Mucosa of descending colon (tissue), 3 donors: ENCODE measurements at regions not wholly inside any gene's neighbourhood (a gene's known extent, or its start where the extent isn't known, plus 50 kb on each side); places are given as distances from the start of the nearest gene placed in this dataset.

Source experiments
- ATAC-seq: fragments of 200-7000 bp; cut with Tn5 transposase; one replicate; pipeline ENCODE4 v1.9.1; 2020; ENCODE audit warnings: mild to moderate bottlenecking, moderate library complexity
- DNase-seq, 3 donors: peaks; one replicate each; pipeline ENCODE4 v3.0.0-alpha.2; 2020
- H3K36me3 ChIP-seq: fragments of 200-600 bp; one replicate; pipeline ENCODE4 v1.8.0; 2021; ENCODE audit warnings: low read depth, mild to moderate bottlenecking
- H3K4me1 ChIP-seq: fragments of 200-600 bp; one replicate; pipeline ENCODE4 v1.8.0; 2021; ENCODE audit warnings: low read depth, mild to moderate bottlenecking
- H3K4me3 ChIP-seq: fragments of 200-600 bp; one replicate; pipeline ENCODE4 v1.8.0; 2021; ENCODE audit warnings: mild to moderate bottlenecking
- H3K9me3 ChIP-seq: fragments of 200-600 bp; one replicate; pipeline ENCODE4 v1.8.0; 2021; ENCODE audit warnings: mild to moderate bottlenecking
- intact Hi-C, 2 donors: fragments of 100-400 bp; cut with DNase I in 1 of 2; cut with micrococcal nuclease in 1 of 2; formaldehyde crosslinking; loops; one replicate each; pipeline versions ENCODE4 v1.11.0 to v1.11.1; 2022; cut with DNase I, micrococcal nuclease
- TF ChIP-seq, protein P1 (sequence below): fragments of 200-600 bp; IDR thresholded peaks from one replicate; pipeline ENCODE4 v1.8.0; 2022; ENCODE audit warnings: antibody characterized with exemption, mild to moderate bottlenecking
- donor health status: DM: no; HTN: no; CAD: no; lungs with moderate emphysema.
- donor health status: DM: no; HTN: no; CAD: no.
- donor health status: DM: no; HTN: yes; CAD: no.

DNA sequence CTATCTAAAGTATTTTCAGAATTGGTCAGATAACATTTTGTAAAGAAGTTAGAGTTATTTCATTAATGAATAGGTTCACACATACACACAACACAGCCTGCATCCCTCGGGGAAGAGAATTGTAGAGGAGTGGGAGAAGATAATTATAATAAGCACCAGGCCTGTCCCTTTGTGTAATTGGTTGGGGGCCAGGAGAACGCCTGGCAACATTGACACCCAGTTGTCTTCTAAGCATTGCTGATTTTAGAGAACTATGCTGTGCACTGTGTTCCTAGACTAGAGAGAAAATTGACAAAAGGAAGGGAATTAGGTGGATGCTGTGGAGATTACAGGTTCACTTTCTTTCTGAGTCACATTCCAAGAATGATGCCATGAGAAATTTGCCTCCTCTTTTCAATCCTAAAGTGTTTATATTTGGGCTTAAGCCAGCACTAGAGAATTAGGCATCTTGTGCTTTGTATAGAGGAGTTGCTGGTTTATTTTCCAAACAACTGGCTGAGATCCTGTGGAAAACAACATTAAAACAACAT, 247.6 kb downstream of the COX7C start:
- Histone ChIP-seq H3K36me3 (no peaks in the 10 kb centered on the region), H3K4me3 (no peak overlapping the region), H3K9me3 (no peaks in the 10 kb centered on the region), H3K4me1 (no peaks in the 10 kb centered on the region)
- no peak for DNase-seq
- ATAC-seq, result no peak
- TF ChIP-seq, protein P1, sequence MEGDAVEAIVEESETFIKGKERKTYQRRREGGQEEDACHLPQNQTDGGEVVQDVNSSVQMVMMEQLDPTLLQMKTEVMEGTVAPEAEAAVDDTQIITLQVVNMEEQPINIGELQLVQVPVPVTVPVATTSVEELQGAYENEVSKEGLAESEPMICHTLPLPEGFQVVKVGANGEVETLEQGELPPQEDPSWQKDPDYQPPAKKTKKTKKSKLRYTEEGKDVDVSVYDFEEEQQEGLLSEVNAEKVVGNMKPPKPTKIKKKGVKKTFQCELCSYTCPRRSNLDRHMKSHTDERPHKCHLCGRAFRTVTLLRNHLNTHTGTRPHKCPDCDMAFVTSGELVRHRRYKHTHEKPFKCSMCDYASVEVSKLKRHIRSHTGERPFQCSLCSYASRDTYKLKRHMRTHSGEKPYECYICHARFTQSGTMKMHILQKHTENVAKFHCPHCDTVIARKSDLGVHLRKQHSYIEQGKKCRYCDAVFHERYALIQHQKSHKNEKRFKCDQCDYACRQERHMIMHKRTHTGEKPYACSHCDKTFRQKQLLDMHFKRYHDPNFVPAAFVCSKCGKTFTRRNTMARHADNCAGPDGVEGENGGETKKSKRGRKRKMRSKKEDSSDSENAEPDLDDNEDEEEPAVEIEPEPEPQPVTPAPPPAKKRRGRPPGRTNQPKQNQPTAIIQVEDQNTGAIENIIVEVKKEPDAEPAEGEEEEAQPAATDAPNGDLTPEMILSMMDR, result no peak
- intact Hi-C loops, result no loop called here

GRCh38 chr5:86866036-86866435, 248.3 kb downstream of the COX7C start:
- intact Hi-C loops, result no loop called here
- DNase-seq (no peak), ATAC-seq (no peak)
- Histone ChIP-seq H3K4me3 (no peak overlapping the region), H3K9me3 (no peaks in the 10 kb centered on the region), H3K4me1 (no peaks in the 10 kb centered on the region), H3K36me3 (no peaks in the 10 kb centered on the region)
- TF ChIP-seq, protein P1, result no peak

- intact Hi-C loops, result no loop called here
- Histone ChIP-seq H3K4me3 (no peak overlapping the region), H3K36me3 (no peaks in the 10 kb centered on the region), H3K4me1 (no peaks in the 10 kb centered on the region), H3K9me3 (no peaks in the 10 kb centered on the region)
- DNase-seq (no peak), ATAC-seq (no peak)
- TF ChIP-seq, protein P1, result no peak
Measured at GRCh38 chr5:86869268-86869667, 251.5 kb downstream of the COX7C start.

GRCh38 chr5:86875539-86875938, 257.8 kb downstream of the COX7C start:
- ATAC-seq (no peak), DNase-seq (no peak)
- H3K4me1 ChIP-seq, result no peaks in the 10 kb centered on the region
- no peaks in the 10 kb centered on the region for H3K9me3 ChIP-seq
- no peaks in the 10 kb centered on the region for H3K36me3 ChIP-seq
- TF ChIP-seq, protein P1, result no peak
- intact Hi-C loops, result no loop called here
- no peak overlapping the region for H3K4me3 ChIP-seq

GRCh38 chr5:86878250-86878649, 260.5 kb downstream of the COX7C start:
- DNase-seq, result no peak
- no peak for ATAC-seq

More at GRCh38 chr5:86878250-86878649, 260.5 kb downstream of the COX7C start:
- TF ChIP-seq, protein P1, result no peak
- Histone ChIP-seq H3K4me3 (no peak overlapping the region), H3K9me3 (no peaks in the 10 kb centered on the region), H3K36me3 (no peaks in the 10 kb centered on the region), H3K4me1 (no peaks in the 10 kb centered on the region)
- intact Hi-C loops, result no loop called here
